NK-92 treated with Interleukin-12 subunit alpha and Interleukin-12 subunit beta, amount 100 ng/mL, for 24 hours (cell line): ENCODE measurements at regions not wholly inside any gene's neighbourhood (a gene's known extent, or its start where the extent isn't known, plus 50 kb on each side); places are given as distances from the start of the nearest gene placed in this dataset.
"Not testable (repeated sequence)": the region's sequence is repeated elsewhere in the genome, so short reads cannot be mapped to it uniquely, and the experiment has no call there.

Experiments
- DNase-seq: peaks from one replicate; lab custom pipeline; 2025; lab: John Stamatoyannopoulos, UW

- DNase-seq: no peak
These were observed 143.6 kb downstream of the TFAP2B start for GRCh38 chr6:50962213-50962759.

GRCh38 chr6:50963952-50964351 lies 145.3 kb downstream of the TFAP2B start:
- no peak for DNase-seq

- no peak for DNase-seq
These were observed 146.8 kb downstream of the TFAP2B start for GRCh38 chr6:50965495-50965894.

- DNase-seq: no peak
These were observed 147.9 kb downstream of the TFAP2B start for GRCh38 chr6:50966532-50966931.

DNA sequence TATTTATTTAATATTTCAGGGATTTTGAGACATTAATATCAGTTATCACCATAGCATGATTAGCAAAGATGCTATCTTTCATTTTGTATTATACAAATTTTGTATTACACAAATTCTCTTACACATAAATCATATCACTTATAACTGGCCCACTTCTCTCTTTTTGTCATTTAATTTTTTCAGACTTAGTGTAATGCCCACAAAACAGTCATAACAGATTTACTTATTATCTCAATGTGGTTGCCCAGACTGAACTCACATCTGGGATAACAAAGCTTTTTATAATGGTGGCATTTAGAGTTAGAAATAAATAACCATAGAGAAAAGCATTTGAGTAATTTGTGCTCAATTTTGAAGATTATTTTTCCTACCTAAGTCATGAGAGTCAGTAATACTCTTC lies 148.3 kb downstream of the TFAP2B start:
- DNase-seq: no peak

GRCh38 chr6:50968246-50968645 lies 149.6 kb downstream of the TFAP2B start:
- DNase-seq: not testable (repeated sequence)

DNA sequence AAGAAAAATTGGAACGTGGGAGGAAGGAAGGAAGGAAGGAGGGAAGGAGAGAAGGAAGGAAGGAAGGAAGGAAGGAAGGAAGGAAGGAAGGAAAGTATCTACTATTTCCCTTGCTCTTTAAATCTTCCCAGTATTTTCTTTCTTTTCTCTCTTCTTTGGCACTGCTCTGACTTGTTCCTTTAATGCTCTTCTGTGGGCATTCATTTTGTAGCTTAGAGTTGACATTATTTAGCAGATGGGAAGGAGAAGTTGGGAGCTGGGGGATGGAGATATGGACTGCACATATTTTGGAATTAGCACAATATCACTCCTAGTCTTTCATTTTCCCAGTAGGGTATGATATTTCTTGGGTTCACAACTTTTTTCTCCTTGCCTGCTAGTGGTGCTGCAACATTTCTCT lies 152.2 kb downstream of the TFAP2B start:
- no peak for DNase-seq

- no peak for DNase-seq
These were observed 154.8 kb downstream of the TFAP2B start for GRCh38 chr6:50973464-50973863.

GRCh38 chr6:50974319-50974718 lies 155.6 kb downstream of the TFAP2B start:
- DNase-seq: no peak

GRCh38 chr6:50975216-50975615 lies 156.5 kb downstream of the TFAP2B start:
- DNase-seq: no peak

GRCh38 chr6:50976907-50977306 lies 158.2 kb downstream of the TFAP2B start:
- DNase-seq: no peak

- no peak for DNase-seq
These were observed 159.1 kb downstream of the TFAP2B start for GRCh38 chr6:50977796-50978195.

- DNase-seq: no peak
These were observed 159.9 kb downstream of the TFAP2B start for GRCh38 chr6:50978380-50979170.

DNA sequence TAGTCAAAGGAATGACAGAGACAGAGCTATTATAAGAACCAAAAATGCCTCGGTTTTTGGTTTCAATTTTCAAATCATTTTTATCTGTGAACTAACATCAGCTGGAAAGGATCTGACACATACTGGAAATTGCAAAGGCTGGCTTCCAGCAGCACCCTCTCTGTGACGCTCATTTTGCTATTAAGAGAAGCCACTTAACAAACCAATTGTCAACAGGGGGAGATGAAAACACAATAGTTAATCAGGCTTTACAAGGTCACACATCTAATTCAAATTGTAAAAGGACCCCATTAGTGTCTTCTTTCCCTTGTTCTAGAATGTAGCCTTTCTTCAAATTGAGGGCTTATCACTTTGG lies 160.5 kb downstream of the TFAP2B start:
- no peak for DNase-seq

- no peak for DNase-seq
These were observed 165.5 kb downstream of the TFAP2B start for GRCh38 chr6:50984135-50984534.

DNA sequence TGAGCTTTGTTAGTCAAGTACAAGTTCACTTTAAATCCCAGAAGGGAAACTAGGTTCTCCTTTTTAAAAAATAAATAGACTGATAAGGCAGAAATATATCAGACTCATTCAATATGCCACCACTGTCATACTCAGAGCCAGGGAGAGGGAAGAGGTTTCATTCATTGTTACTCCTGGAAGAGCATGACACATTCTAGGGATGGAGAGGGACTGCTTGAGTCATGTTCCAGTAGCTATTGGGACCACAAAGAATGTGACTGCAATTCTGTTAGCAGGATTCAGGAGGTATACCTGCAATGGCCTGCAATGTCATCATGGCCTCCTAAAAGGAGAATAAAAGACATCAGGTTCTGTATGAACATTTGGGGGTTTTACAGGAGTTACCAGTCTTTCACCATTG lies 167.6 kb downstream of the TFAP2B start:
- DNase-seq: no peak

DNA sequence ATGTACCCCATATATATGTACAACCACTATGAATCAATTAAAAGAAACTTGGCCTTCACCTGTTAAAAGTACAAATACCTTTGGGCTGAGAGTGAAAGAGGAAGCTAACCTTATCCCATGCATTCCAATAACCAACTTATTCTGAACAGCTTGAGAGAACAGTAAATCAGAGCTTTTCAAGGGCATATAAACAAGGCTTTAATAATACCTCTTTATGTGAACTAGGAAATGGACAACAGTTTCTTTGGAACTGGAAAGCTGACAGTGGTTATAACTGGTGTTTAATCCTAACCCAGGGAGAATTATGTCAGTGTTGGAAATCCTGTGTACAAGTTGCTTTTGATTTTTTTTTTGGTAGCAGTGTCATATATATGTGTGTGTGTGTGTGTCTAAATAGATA lies 170.5 kb downstream of the TFAP2B start:
- DNase-seq: no peak

DNA sequence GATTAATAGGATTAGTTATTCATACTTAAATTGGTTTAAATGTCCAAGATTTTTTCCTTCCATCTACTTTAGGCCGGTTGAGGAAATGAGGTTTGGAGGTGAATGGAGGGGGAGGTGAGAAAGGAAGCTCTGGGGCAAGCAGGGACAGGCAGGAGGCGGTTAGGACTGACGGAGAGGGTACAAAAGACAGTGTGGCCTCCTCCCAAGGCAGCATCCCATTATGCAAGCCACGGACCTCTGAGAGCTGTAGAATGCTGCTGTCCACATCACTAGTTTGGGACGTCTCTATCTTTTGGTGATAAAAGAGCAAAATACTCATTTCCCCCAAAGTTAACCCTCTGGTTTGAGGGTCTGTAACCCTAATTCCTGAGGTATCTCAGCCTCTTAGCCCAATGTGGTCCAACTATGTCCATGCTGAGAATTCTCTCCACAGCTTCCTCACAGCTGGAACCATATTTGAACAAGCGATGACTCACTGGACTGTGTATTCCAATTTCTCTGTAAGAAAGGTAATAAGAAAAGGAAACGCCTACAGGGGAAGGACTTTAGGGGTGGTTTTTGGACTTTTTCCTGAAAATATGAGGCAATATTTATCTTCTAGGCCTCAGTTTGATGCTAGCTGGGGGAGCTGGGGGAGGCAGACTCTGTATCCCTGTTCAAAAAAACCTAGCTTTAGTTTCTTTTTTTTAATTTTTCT lies 172.2 kb downstream of the TFAP2B start:
- DNase-seq: no peak

GRCh38 chr6:50992232-50992631 lies 173.6 kb downstream of the TFAP2B start:
- no peak for DNase-seq

DNA sequence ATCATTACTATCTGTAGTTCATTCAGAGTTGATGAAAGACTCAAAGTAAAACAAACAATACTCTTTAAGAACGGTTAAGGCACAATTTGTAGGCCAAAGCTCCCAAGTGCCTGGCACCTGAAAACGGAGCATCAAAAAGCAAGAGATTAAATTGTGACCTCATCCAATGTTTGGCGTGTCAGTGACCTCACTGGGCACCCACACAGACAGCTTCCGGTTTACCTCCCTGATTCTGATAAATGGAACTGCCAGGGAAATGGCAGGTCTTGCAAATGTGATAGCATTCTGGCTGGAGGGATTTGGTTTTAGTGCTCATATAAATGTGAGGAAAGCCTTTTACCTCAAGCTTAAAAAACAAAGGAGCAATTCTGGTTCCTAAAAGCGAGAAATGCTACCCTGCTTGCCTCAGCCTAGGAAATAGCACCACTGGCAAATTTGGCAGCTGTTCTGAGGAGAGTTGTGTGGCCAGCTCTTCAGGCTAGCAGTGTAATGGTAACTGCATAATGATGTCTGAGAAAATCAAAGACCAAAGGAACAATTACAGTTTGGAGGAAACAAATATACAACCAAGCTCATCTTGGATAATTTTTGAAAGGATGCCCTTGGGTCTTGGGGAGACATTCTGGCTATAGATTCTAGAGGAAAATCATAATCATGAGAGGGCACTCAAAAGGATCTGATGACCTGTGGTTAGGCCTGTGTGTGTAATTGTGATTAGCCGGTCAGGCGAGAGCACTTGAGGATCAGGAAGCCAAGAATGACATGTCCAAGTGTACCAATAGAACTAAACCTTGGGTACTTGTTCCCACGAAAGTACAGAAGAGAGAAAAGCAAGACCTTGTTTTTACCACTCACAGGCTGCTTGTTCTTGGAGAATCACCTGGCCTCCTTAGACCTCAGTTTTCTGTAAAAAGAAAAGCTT lies 174.3 kb downstream of the TFAP2B start:
- DNase-seq: no peak

DNA sequence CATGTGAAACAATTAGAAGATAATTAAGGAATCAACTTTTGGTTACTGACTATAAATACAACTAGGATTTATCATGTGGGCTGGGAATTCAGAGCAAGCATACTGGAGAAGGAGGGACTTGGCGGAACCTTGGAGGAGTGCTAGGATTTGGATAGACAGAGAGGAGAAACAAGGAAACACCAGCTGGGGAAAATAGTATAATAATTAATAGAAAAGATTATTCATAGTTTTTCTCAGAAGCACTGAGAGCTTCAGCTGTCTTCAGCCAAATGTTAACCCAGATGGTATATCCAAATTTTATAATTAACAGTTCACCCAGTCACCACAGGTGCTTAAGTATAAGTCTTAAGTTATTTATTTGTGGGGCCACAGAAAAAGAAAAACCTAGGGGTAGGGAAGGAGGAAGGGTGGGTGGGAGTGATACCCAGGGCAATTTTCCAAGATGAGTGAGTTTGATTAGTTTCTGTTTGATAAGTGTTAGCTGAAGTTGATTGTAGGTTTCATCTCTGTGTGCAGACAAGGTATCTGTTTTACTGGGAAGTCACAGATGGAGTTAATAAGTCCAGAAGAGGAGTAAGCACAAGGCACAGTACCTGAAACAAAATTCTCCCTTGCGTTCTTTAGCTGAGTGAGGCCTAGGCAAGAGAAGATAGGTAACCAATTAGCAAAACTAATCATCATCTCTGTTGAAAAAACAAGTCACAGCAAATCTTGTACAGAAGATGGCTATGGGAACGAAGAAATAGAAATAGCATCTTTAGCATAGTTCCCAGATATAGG lies 175.5 kb downstream of the TFAP2B start:
- no peak for DNase-seq

- DNase-seq: no peak
These were observed 176.4 kb downstream of the TFAP2B start for GRCh38 chr6:50995036-50995435.
